CD14-positive monocyte (primary cell): ENCODE measurements at regions not wholly inside any gene's neighbourhood (a gene's known extent, or its start where the extent isn't known, plus 50 kb on each side); places are given as distances from the start of the nearest gene placed in this dataset.

Experiments
- DNase-seq, 3 donors: peaks; one replicate each; pipeline ENCODE4 v3.0.0-alpha.2; 2011 to 2022
- H2AFZ ChIP-seq: 2 replicates; pipeline ENCODE4 v1.6.0; 2012; ENCODE audit warnings: mild to moderate bottlenecking, low read depth, low read length, inconsistent platforms; ENCODE audit not compliant: insufficient read depth, poor library complexity, severe bottlenecking
- H3K27ac ChIP-seq, 2 donors: 1 replicate in 1 of 2; 2 replicates in 1 of 2; pipeline ENCODE4 v1.5.1; 2012 to 2013; ENCODE audit warnings: low read length in 2 of 2, control low read depth in 1 of 2, inconsistent platforms in 1 of 2, low read depth in 1 of 2, mild to moderate bottlenecking in 1 of 2
- H3K27me3 ChIP-seq, 2 donors: one replicate each; pipeline versions ENCODE4 v1.6.0 to v1.6.1; 2011 to 2013; ENCODE audit warnings: low read length in 2 of 2; ENCODE audit not compliant: control insufficient read depth in 2 of 2, insufficient read depth in 2 of 2
- H3K36me3 ChIP-seq, 2 donors: replicated peaks in 1 of 2; 1 replicate in 1 of 2; 2 replicates in 1 of 2; pipeline versions ENCODE4 v1.5.1 to v1.6.1; 2012 to 2013; ENCODE audit warnings: low read length in 2 of 2, control low read depth in 1 of 2, inconsistent platforms in 1 of 2, mild to moderate bottlenecking in 1 of 2; ENCODE audit not compliant: insufficient read depth in 2 of 2, control insufficient read depth in 1 of 2
- H3K4me1 ChIP-seq, 2 donors: 1 replicate in 1 of 2; 2 replicates in 1 of 2; pipeline versions ENCODE4 v1.5.1 to v1.6.1; 2012 to 2013; ENCODE audit warnings: low read length in 2 of 2, control low read depth in 1 of 2, inconsistent platforms in 1 of 2, mild to moderate bottlenecking in 1 of 2, moderate library complexity in 1 of 2; ENCODE audit not compliant: insufficient read depth in 2 of 2, control insufficient read depth in 1 of 2
- H3K4me2 ChIP-seq: replicated peaks from 2 replicates; pipeline ENCODE3; 2012; ENCODE audit warnings: low read length, moderate library complexity, mild to moderate bottlenecking; ENCODE audit not compliant: poor library complexity, severe bottlenecking; ENCODE audit errors: extremely low read depth
- H3K4me3 ChIP-seq, 3 experiments: fragments of 200-600 bp in 1 of 3; sonication (generic) in 1 of 3; replicated peaks in 1 of 3; 1 replicate in 2 of 3; 2 replicates in 1 of 3; pipeline ENCODE4 v1.5.1; 2011 to 2013; ENCODE audit warnings: low read length in 3 of 3, mild to moderate bottlenecking in 3 of 3, control low read depth in 2 of 3, low read depth in 2 of 3, inconsistent platforms in 1 of 3, moderate library complexity in 1 of 3
- H3K79me2 ChIP-seq: 2 replicates; pipeline ENCODE4 v1.6.0; 2012; ENCODE audit warnings: mild to moderate bottlenecking, control low read depth, inconsistent platforms, low read length, moderate library complexity; ENCODE audit not compliant: insufficient read depth
- H3K9ac ChIP-seq: 2 replicates; pipeline ENCODE4 v1.6.0; 2017; ENCODE audit warnings: low read length, mild to moderate bottlenecking; ENCODE audit not compliant: insufficient read depth, poor library complexity, severe bottlenecking
- H3K9me3 ChIP-seq, 2 donors: replicated peaks in 1 of 2; 1 replicate in 1 of 2; 2 replicates in 1 of 2; pipeline versions ENCODE4 v1.5.1 to v1.6.1; 2012 to 2013; ENCODE audit warnings: low read length in 2 of 2, control low read depth in 1 of 2; ENCODE audit not compliant: control insufficient read depth in 1 of 2, insufficient read depth in 1 of 2
- H4K20me1 ChIP-seq: 2 replicates; pipeline ENCODE4 v1.6.0; 2012; ENCODE audit warnings: mild to moderate bottlenecking, low read length, control low read depth, moderate library complexity; ENCODE audit not compliant: insufficient read depth
- H3K27ac Mint-ChIP-seq, 7 donors: one replicate each; pipeline ENCODE4 v1.8.0; 2020; ENCODE audit warnings: mild to moderate bottlenecking in 7 of 7, mixed read lengths in 7 of 7, moderate library complexity in 6 of 7, inconsistent platforms in 2 of 7
- H3K27me3 Mint-ChIP-seq, 3 donors: one replicate each; pipeline ENCODE4 v1.8.0; 2021 to 2022; ENCODE audit warnings: low read depth in 3 of 3, mild to moderate bottlenecking in 3 of 3, mixed read lengths in 3 of 3, moderate library complexity in 3 of 3, inconsistent platforms in 1 of 3
- H3K36me3 Mint-ChIP-seq, 2 donors: one replicate each; pipeline ENCODE4 v1.8.0; 2020; ENCODE audit warnings: mixed read lengths in 2 of 2, inconsistent platforms in 1 of 2, mild to moderate bottlenecking in 1 of 2
- H3K4me1 Mint-ChIP-seq: one replicate; pipeline ENCODE4 v1.8.0; 2020; ENCODE audit warnings: mild to moderate bottlenecking, mixed read lengths
- H3K4me3 Mint-ChIP-seq, 2 donors: one replicate each; pipeline ENCODE4 v1.8.0; 2020; ENCODE audit warnings: mild to moderate bottlenecking in 2 of 2, mixed read lengths in 2 of 2, moderate library complexity in 1 of 2
- H3K9me3 Mint-ChIP-seq, 7 donors: one replicate each; pipeline ENCODE4 v1.8.0; 2020 to 2022; ENCODE audit warnings: mixed read lengths in 7 of 7, mild to moderate bottlenecking in 6 of 7, moderate library complexity in 6 of 7, inconsistent platforms in 2 of 7
- WGBS: methylation state at CpG from one replicate; pipeline ENCODE4 v1.1.5; 2013; ENCODE audit warnings: missing lambda C conversion rate; ENCODE audit not compliant: insufficient coverage; 5-methylcytosine and 5-hydroxymethylcytosine counted together
- intact Hi-C, 2 donors: fragments of 100-400 bp; cut with micrococcal nuclease; formaldehyde crosslinking; loops; one replicate each; pipeline versions ENCODE4 v1.15.0 to v1.15.1; 2023
- TF ChIP-seq, protein P1 (sequence below): fragments of 200-600 bp; IDR thresholded peaks from one replicate; pipeline ENCODE4 v1.8.0; 2022; ENCODE audit warnings: antibody characterized with exemption, mild to moderate bottlenecking

DNA sequence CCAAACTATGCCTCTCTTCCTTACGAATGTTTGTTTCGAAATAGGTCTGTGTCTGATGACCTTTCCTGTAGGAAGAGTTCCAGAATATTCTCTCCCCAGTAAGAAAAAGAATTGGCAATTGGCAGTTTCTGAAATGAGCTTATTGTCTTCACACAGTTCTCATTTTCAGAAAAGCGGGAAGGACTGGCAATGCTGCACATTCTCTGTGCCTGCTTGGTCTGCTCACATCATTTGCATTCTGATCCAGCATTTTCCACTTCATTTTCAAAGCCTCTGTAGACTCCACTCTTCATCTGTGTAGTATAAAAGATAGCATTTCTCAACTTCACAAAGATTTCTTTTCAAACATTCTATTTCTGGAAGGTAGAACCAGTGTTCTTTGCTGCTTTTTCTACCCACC is 120.6 kb upstream of the CCDC112 start:
- Histone ChIP-seq H3K9ac (no peak overlapping the region), H3K27ac (no peak overlapping the region), H3K36me3 (no peaks in the 10 kb centered on the region), H3K4me3 (no peak overlapping the region), H3K4me1 (no peaks in the 10 kb centered on the region), H4K20me1 (no peaks in the 10 kb centered on the region), H3K27me3 (no peaks in the 10 kb centered on the region), H3K4me2 (no peak overlapping the region), H2AFZ (no peak overlapping the region), H3K79me2 (no peaks in the 10 kb centered on the region), H3K9me3 (no peaks in the 10 kb centered on the region)
- Mint-ChIP-seq H3K4me1 (peaks cover 8% of the 10 kb centered on the region), H3K9me3 (peaks cover 0 to 5% (median 0%) of the 10 kb centered on the region in 7 donors), H3K27ac (peak overlapping the region in 1 of 7 donors; percentile 26), H3K36me3 (no peaks in the 10 kb centered on the region), H3K4me3 (no peak overlapping the region), H3K27me3 (peaks cover 0 to 3% (median 2%) of the 10 kb centered on the region in 3 donors)
- TF ChIP-seq, protein P1, sequence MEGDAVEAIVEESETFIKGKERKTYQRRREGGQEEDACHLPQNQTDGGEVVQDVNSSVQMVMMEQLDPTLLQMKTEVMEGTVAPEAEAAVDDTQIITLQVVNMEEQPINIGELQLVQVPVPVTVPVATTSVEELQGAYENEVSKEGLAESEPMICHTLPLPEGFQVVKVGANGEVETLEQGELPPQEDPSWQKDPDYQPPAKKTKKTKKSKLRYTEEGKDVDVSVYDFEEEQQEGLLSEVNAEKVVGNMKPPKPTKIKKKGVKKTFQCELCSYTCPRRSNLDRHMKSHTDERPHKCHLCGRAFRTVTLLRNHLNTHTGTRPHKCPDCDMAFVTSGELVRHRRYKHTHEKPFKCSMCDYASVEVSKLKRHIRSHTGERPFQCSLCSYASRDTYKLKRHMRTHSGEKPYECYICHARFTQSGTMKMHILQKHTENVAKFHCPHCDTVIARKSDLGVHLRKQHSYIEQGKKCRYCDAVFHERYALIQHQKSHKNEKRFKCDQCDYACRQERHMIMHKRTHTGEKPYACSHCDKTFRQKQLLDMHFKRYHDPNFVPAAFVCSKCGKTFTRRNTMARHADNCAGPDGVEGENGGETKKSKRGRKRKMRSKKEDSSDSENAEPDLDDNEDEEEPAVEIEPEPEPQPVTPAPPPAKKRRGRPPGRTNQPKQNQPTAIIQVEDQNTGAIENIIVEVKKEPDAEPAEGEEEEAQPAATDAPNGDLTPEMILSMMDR, result no peak
- DNase-seq, result no peak
- intact Hi-C loops, result no loop called here
- WGBS, result no CpG with 5 or more reads among the region's 3 CpGs

DNA sequence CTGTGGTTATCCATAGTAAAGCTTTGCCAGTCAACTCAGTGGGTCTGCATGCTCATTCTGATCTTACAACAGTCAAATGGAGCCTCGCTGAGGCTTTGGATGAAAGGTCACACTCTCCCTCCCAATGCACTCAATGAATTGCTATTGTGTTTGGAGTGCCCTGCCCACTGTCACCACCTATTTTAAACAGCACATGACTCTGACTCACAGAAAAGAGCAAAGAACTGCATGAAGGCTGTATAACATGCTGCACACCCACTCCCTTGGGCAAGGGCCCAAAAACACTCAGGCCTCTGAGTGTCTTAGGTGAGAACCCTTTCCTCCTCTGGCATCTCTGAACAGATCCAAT is 118.7 kb upstream of the CCDC112 start:
- Histone ChIP-seq H3K36me3 (no peaks in the 10 kb centered on the region), H3K27me3 (no peaks in the 10 kb centered on the region), H3K9ac (no peak overlapping the region), H3K4me2 (no peak overlapping the region), H4K20me1 (no peaks in the 10 kb centered on the region), H3K79me2 (no peaks in the 10 kb centered on the region), H3K9me3 (no peaks in the 10 kb centered on the region), H3K4me3 (no peak overlapping the region), H3K4me1 (no peaks in the 10 kb centered on the region), H2AFZ (no peak overlapping the region), H3K27ac (no peak overlapping the region)
- Mint-ChIP-seq H3K27me3 (peaks cover 0 to 3% (median 2%) of the 10 kb centered on the region in 3 donors), H3K27ac (no peak overlapping the region), H3K36me3 (no peaks in the 10 kb centered on the region), H3K4me1 (peaks cover 4% of the 10 kb centered on the region), H3K9me3 (peaks cover 0 to 5% (median 0%) of the 10 kb centered on the region in 7 donors), H3K4me3 (no peak overlapping the region)
- WGBS, result 100% methylated on average over 1 of the region's 1 CpG
- DNase-seq, result no peak
- TF ChIP-seq, protein P1, result no peak
- intact Hi-C loops, result no loop called here
